ENCODE measurements at regions not wholly inside any gene's neighbourhood (a gene's known extent, or its start where the extent isn't known, plus 50 kb on each side); places are given as distances from the start of the nearest gene placed in this dataset.

DNA sequence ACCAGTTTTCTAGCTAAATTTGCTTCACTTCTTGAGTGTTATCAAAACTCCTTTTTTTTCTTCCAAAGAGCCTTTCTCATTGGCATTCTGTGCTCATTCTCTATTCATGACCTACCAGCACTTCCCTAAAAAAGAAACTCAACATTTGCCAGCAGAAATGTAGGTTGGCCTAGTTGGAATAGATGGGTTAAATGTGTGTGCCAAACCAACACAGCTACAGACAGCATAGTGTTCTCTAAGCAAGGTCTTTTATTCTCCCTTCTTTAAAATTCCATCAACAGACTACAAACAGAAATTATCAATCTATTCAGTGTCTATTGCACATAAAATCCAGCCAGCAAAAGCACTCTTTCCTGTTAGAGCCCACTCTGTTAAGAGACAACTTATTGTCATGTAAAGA is 255.8 kb upstream of the PUM3 start:
- no peak for TF ChIP-seq CTCF (conservative IDR thresholded peaks at IDR 0.05)
- TF ChIP-seq EZH2 (IDR thresholded peaks at IDR 0.05; ENCODE audit: low read depth), result no peak

All from PC-9 (cell line).